SK-N-SH treated with all-trans-retinoic acid at 6 μM for 48 hours (cell line): ENCODE measurements at regions not wholly inside any gene's neighbourhood (a gene's known extent, or its start where the extent isn't known, plus 50 kb on each side); places are given as distances from the start of the nearest gene placed in this dataset.

Experiments used
- ATAC-seq: fragments of 200-7000 bp; cut with Tn5 transposase; 3 replicates; pipeline ENCODE4 v1.9.1; 2020; ENCODE audit warnings: mild to moderate bottlenecking, moderate library complexity
- ARNTL ChIP-seq: fragments of 450-650 bp; formaldehyde crosslinking; IDR thresholded peaks from 2 replicates; pipeline ENCODE4 v1.5.0; 2020; ENCODE audit warnings: low read depth, mild to moderate bottlenecking, moderate library complexity, borderline replicate concordance
- BACH2 ChIP-seq: fragments of 250-450 bp; sonication (Bioruptor Pico); IDR thresholded peaks from 2 replicates; pipeline ENCODE4 v1.9.0; 2021; ENCODE audit warnings: mild to moderate bottlenecking, borderline replicate concordance
- CSDC2 ChIP-seq: fragments of 250-450 bp; sonication (Bioruptor Pico); IDR thresholded peaks from 2 replicates; pipeline ENCODE4 v1.5.0; 2020; ENCODE audit warnings: mild to moderate bottlenecking, moderate library complexity
- ESRRG ChIP-seq: fragments of 250-450 bp; sonication (Bioruptor Pico); IDR thresholded peaks from 2 replicates; pipeline ENCODE4 v1.6.1; 2021; ENCODE audit warnings: mild to moderate bottlenecking
- GLIS3 ChIP-seq: fragments of 250-450 bp; sonication (Bioruptor Pico); IDR thresholded peaks from 2 replicates; pipeline ENCODE4 v1.5.0; 2020; ENCODE audit warnings: mild to moderate bottlenecking, moderate library complexity
- ISL1 ChIP-seq: fragments of 250-450 bp; sonication (Bioruptor Pico); IDR thresholded peaks from 2 replicates; pipeline ENCODE4 v2.1.2; 2022; ENCODE audit warnings: mild to moderate bottlenecking, moderate library complexity
- OSR1 ChIP-seq: fragments of 250-450 bp; sonication (Bioruptor Pico); IDR thresholded peaks from 2 replicates; pipeline ENCODE4 v1.8.0; 2022; ENCODE audit warnings: moderate library complexity, mild to moderate bottlenecking, inconsistent platforms
- RARB ChIP-seq: fragments of 250-450 bp; sonication (Bioruptor Pico); IDR thresholded peaks from 2 replicates; pipeline ENCODE4 v1.8.0; 2021; ENCODE audit warnings: mild to moderate bottlenecking, moderate library complexity
- SNAI2 ChIP-seq: fragments of 250-450 bp; sonication (Bioruptor Pico); IDR thresholded peaks from 2 replicates; pipeline ENCODE4 v1.5.0; 2020; ENCODE audit warnings: mild to moderate bottlenecking, moderate library complexity
- TCF4 ChIP-seq: fragments of 250-450 bp; sonication (Bioruptor Pico); IDR thresholded peaks from 2 replicates; pipeline ENCODE4 v1.8.0; 2021; ENCODE audit warnings: mild to moderate bottlenecking, moderate library complexity, borderline replicate concordance
- TOX ChIP-seq: fragments of 250-450 bp; sonication (Bioruptor Pico); IDR thresholded peaks from 2 replicates; pipeline ENCODE4 v1.8.0; 2021; ENCODE audit warnings: mild to moderate bottlenecking, moderate library complexity, borderline replicate concordance
- ZC3H10 ChIP-seq: fragments of 250-450 bp; sonication (Bioruptor Pico); IDR thresholded peaks from 2 replicates; pipeline ENCODE4 v1.5.1; 2021; ENCODE audit warnings: mild to moderate bottlenecking, moderate library complexity
- ZFP3 ChIP-seq: fragments of 250-450 bp; sonication (Bioruptor Pico); IDR thresholded peaks from 2 replicates; pipeline ENCODE4 v1.5.0; 2020; ENCODE audit warnings: mild to moderate bottlenecking, moderate library complexity
- ZNF565 ChIP-seq: fragments of 450-650 bp; formaldehyde crosslinking; conservative IDR thresholded peaks from 2 replicates; pipeline ENCODE4 v1.5.0; 2020; ENCODE audit warnings: low read depth, mild to moderate bottlenecking, moderate library complexity
- ZNF8 ChIP-seq: fragments of 450-650 bp; formaldehyde crosslinking; IDR thresholded peaks from 2 replicates; pipeline ENCODE4 v1.5.0; 2020; ENCODE audit warnings: mild to moderate bottlenecking, moderate library complexity
- TF ChIP-seq, protein P1 (sequence below): fragments of 250-450 bp; sonication (Bioruptor Pico); IDR thresholded peaks from 2 replicates; pipeline ENCODE4 v1.5.0; 2020; ENCODE audit warnings: mild to moderate bottlenecking, moderate library complexity
- TF ChIP-seq, protein P2 (sequence below): fragments of 250-450 bp; sonication (Bioruptor Pico); IDR thresholded peaks from 2 replicates; pipeline ENCODE4 v1.5.1; 2020; ENCODE audit warnings: low read depth, mild to moderate bottlenecking, moderate library complexity
- TF ChIP-seq, protein P3 (sequence below): fragments of 250-450 bp; sonication (Bioruptor Pico); IDR thresholded peaks from 2 replicates; pipeline ENCODE4 v1.8.0; 2020; ENCODE audit warnings: mild to moderate bottlenecking, moderate library complexity, borderline replicate concordance
- TF ChIP-seq, protein P4 (sequence below): fragments of 250-450 bp; sonication (Bioruptor Pico); IDR thresholded peaks from 2 replicates; pipeline ENCODE4 v1.8.0; 2021; ENCODE audit warnings: low read depth, mild to moderate bottlenecking, moderate library complexity, borderline replicate concordance

DNA sequence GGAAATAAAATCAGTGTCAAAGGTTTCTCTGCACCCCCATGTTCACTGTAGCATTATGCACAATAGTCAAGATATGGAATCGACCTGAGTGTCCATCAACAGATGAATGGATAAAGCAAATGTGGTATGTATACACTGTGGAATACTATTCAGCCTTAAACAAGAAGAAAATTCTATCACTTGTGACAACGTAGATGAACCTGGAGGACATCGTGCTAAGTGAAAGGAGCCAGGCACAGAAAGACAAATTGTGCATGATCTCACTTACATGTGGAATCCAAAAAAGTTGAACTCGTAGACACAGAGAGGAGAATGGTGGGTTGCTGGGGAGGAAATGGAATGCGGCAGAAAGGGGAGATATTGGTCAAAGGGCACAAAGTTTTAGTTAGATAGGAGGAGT, 136.3 kb upstream of the ESR1 start:
- no peak for ATAC-seq
- TF ChIP-seq, protein P1, sequence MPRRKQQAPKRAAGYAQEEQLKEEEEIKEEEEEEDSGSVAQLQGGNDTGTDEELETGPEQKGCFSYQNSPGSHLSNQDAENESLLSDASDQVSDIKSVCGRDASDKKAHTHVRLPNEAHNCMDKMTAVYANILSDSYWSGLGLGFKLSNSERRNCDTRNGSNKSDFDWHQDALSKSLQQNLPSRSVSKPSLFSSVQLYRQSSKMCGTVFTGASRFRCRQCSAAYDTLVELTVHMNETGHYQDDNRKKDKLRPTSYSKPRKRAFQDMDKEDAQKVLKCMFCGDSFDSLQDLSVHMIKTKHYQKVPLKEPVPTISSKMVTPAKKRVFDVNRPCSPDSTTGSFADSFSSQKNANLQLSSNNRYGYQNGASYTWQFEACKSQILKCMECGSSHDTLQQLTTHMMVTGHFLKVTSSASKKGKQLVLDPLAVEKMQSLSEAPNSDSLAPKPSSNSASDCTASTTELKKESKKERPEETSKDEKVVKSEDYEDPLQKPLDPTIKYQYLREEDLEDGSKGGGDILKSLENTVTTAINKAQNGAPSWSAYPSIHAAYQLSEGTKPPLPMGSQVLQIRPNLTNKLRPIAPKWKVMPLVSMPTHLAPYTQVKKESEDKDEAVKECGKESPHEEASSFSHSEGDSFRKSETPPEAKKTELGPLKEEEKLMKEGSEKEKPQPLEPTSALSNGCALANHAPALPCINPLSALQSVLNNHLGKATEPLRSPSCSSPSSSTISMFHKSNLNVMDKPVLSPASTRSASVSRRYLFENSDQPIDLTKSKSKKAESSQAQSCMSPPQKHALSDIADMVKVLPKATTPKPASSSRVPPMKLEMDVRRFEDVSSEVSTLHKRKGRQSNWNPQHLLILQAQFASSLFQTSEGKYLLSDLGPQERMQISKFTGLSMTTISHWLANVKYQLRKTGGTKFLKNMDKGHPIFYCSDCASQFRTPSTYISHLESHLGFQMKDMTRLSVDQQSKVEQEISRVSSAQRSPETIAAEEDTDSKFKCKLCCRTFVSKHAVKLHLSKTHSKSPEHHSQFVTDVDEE (CRISPR knock-in tag), result no peak
- no peak for TF ChIP-seq ZFP3 (CRISPR knock-in tag)
- no peak for TF ChIP-seq ISL1
- TF ChIP-seq ESRRG, result no peak
- no peak for TF ChIP-seq TCF4

DNA sequence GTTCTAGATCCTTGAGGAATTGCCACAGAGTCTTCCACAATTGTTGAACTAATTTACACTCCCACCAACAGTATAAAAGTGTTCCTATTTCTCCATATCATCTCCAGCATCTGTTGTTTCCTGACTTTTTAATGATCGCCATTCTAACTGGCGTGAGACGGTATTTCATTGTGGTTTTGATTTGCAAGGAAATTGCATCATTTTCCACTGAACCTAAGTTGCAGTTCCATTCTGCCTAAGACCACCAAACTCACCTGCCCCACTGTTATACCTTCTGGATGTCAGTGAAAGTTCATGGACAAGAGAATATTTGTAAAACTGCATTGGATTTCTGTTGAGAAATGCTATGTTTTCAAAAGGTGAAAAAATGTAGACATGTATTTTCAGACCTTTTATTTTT, 132.9 kb upstream of the ESR1 start:
- no peak for TF ChIP-seq OSR1
- no peak for TF ChIP-seq CSDC2 (CRISPR knock-in tag)
- TF ChIP-seq GLIS3 (CRISPR knock-in tag), result no peak
- TF ChIP-seq ESRRG, result no peak
- TF ChIP-seq, protein P2, sequence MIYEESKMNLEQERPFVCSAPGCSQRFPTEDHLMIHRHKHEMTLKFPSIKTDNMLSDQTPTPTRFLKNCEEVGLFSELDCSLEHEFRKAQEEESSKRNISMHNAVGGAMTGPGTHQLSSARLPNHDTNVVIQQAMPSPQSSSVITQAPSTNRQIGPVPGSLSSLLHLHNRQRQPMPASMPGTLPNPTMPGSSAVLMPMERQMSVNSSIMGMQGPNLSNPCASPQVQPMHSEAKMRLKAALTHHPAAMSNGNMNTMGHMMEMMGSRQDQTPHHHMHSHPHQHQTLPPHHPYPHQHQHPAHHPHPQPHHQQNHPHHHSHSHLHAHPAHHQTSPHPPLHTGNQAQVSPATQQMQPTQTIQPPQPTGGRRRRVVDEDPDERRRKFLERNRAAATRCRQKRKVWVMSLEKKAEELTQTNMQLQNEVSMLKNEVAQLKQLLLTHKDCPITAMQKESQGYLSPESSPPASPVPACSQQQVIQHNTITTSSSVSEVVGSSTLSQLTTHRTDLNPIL (CRISPR knock-in tag), result no peak
- TF ChIP-seq, protein P3, sequence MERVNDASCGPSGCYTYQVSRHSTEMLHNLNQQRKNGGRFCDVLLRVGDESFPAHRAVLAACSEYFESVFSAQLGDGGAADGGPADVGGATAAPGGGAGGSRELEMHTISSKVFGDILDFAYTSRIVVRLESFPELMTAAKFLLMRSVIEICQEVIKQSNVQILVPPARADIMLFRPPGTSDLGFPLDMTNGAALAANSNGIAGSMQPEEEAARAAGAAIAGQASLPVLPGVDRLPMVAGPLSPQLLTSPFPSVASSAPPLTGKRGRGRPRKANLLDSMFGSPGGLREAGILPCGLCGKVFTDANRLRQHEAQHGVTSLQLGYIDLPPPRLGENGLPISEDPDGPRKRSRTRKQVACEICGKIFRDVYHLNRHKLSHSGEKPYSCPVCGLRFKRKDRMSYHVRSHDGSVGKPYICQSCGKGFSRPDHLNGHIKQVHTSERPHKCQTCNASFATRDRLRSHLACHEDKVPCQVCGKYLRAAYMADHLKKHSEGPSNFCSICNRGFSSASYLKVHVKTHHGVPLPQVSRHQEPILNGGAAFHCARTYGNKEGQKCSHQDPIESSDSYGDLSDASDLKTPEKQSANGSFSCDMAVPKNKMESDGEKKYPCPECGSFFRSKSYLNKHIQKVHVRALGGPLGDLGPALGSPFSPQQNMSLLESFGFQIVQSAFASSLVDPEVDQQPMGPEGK (CRISPR knock-in tag), result no peak
- no peak for TF ChIP-seq ISL1
- TF ChIP-seq, protein P4, sequence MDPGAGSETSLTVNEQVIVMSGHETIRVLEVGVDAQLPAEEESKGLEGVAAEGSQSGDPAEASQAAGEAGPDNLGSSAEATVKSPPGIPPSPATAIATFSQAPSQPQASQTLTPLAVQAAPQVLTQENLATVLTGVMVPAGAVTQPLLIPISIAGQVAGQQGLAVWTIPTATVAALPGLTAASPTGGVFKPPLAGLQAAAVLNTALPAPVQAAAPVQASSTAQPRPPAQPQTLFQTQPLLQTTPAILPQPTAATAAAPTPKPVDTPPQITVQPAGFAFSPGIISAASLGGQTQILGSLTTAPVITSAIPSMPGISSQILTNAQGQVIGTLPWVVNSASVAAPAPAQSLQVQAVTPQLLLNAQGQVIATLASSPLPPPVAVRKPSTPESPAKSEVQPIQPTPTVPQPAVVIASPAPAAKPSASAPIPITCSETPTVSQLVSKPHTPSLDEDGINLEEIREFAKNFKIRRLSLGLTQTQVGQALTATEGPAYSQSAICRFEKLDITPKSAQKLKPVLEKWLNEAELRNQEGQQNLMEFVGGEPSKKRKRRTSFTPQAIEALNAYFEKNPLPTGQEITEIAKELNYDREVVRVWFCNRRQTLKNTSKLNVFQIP (CRISPR knock-in tag), result no peak
- TF ChIP-seq TCF4, result no peak
- no peak for TF ChIP-seq ZNF8 (CRISPR knock-in tag)

DNA sequence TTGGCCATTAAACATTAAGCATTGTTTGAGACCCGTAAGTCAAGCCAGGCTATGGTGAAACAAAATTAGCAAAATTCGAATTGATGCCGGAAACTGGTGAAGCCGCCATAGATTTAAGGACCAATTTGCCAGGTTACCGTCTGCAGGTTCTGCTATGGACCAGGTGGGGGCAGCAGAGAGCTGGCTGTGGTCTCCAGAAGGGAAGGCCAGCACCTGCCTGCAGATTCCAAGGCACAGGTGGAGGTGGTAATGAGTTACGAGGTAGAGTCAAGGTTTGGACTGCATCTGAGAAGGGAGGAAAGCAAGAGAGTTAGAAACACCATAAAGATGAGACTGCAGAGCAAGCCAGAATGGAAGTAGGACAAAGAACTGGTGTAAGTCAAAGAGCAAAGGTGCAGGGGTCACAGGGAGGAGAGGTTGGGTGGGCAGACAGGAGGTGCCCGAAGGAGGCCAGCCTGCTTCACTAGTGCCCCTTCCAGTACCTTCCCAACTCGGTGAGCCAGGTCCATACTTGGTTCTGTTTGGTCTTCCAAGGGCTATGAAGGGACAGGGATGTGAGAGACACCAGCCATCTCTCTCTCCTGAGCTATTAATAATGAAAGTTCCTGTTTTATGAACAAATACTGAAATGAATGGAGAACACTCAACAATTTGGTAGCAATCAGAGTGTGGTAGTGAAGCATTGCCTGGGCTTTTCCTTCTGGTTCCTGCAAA, 131.6 kb upstream of the ESR1 start:
- ATAC-seq, result peak; percentile 78
- TF ChIP-seq ISL1 (no peak), BACH2 (CRISPR knock-in tag) (no peak), RARB (CRISPR knock-in tag) (no peak), ARNTL (CRISPR knock-in tag) (no peak), ESRRG (no peak), TCF4 (no peak), ZC3H10 (no peak), OSR1 (no peak), ZNF565 (no peak), GLIS3 (CRISPR knock-in tag) (no peak), TOX (CRISPR knock-in tag) (no peak), ZNF8 (CRISPR knock-in tag) (no peak), SNAI2 (CRISPR knock-in tag) (no peak)
- TF ChIP-seq, protein P1 (CRISPR knock-in tag), result no peak
- TF ChIP-seq, protein P4 (CRISPR knock-in tag), result no peak

More for the DNA sequence above, 132.9 kb upstream of the ESR1 start:
- ATAC-seq, result no peak
